Naive thymus-derived CD8-positive, alpha-beta T cell (primary cell): ENCODE measurements at regions not wholly inside any gene's neighbourhood (a gene's known extent, or its start where the extent isn't known, plus 50 kb on each side); places are given as distances from the start of the nearest gene placed in this dataset.

Experiments used
- ATAC-seq, 2 donors: fragments of 150-1000 bp; cut with Tn5 transposase in 1 of 2; sonication (Bioruptor Pico), chemical (Tn5 transposase) in 1 of 2; 1 replicate in 1 of 2; 2 replicates in 1 of 2; pipeline ENCODE4 v1.10.0; 2021; ENCODE audit warnings: mild to moderate bottlenecking in 2 of 2, moderate library complexity in 2 of 2
- POLR2A ChIA-PET: fragments of 350-600 bp; sonication (Branson Sonifier 250); formaldehyde crosslinking; loops from one replicate; lab custom pipeline; 2021; ENCODE audit warnings: antibody characterized with exemption; lab: Charles Lee
- DNase-seq, 10 donors: peaks; one replicate each; pipeline versions ENCODE4 v3.0.0 to v3.0.0-alpha.2; 2020 to 2022
- H3K27ac Mint-ChIP-seq, 10 donors: one replicate each; pipeline ENCODE4 v1.8.0; 2020 to 2022; ENCODE audit warnings: mild to moderate bottlenecking in 10 of 10, mixed read lengths in 10 of 10, moderate library complexity in 4 of 10, inconsistent platforms in 1 of 10
- H3K27me3 Mint-ChIP-seq, 5 donors: one replicate each; pipeline ENCODE4 v1.8.0; 2021 to 2022; ENCODE audit warnings: mixed read lengths in 5 of 5
- H3K36me3 Mint-ChIP-seq, 3 donors: one replicate each; pipeline ENCODE4 v1.8.0; 2020 to 2022; ENCODE audit warnings: mixed read lengths in 3 of 3, mild to moderate bottlenecking in 2 of 3, inconsistent platforms in 1 of 3
- H3K4me1 Mint-ChIP-seq, 4 donors: one replicate each; pipeline ENCODE4 v1.8.0; 2021 to 2022; ENCODE audit warnings: mixed read lengths in 4 of 4
- H3K4me3 Mint-ChIP-seq, 10 donors: one replicate each; pipeline ENCODE4 v1.8.0; 2020 to 2022; ENCODE audit warnings: mild to moderate bottlenecking in 10 of 10, mixed read lengths in 10 of 10, moderate library complexity in 6 of 10, inconsistent platforms in 1 of 10
- H3K9me3 Mint-ChIP-seq, 9 donors: one replicate each; pipeline ENCODE4 v1.8.0; 2020 to 2022; ENCODE audit warnings: mixed read lengths in 9 of 9, mild to moderate bottlenecking in 3 of 9, inconsistent platforms in 1 of 9, moderate library complexity in 1 of 9

- Mint-ChIP-seq H3K27ac (no peak overlapping the region), H3K4me3 (no peak overlapping the region), H3K9me3 (no peaks in the 10 kb centered on the region), H3K4me1 (no peaks in the 10 kb centered on the region), H3K36me3 (no peaks in the 10 kb centered on the region), H3K27me3 (peaks cover 0 to 13% (median 1%) of the 10 kb centered on the region in 5 donors)
- POLR2A ChIA-PET: no interaction called here
- ATAC-seq: no peak
- no peak for DNase-seq
These were observed 171.6 kb downstream of the MBD2 start for GRCh38 chr18:54052732-54053429.

GRCh38 chr18:54052259-54052658 lies 172.2 kb downstream of the MBD2 start:
- ATAC-seq (no peak), DNase-seq (no peak)
- Mint-ChIP-seq H3K36me3 (no peaks in the 10 kb centered on the region), H3K27me3 (peaks cover 0 to 13% (median 0%) of the 10 kb centered on the region in 5 donors), H3K9me3 (no peaks in the 10 kb centered on the region), H3K4me1 (no peaks in the 10 kb centered on the region), H3K4me3 (no peak overlapping the region), H3K27ac (no peak overlapping the region)
- POLR2A ChIA-PET: no interaction called here

- no peaks in the 10 kb centered on the region for H3K36me3 Mint-ChIP-seq
- H3K27ac Mint-ChIP-seq: no peak overlapping the region
- no peaks in the 10 kb centered on the region for H3K9me3 Mint-ChIP-seq
- POLR2A ChIA-PET: no interaction called here
- no peak for ATAC-seq
- no peaks in the 10 kb centered on the region for H3K4me1 Mint-ChIP-seq
- DNase-seq: no peak
- H3K4me3 Mint-ChIP-seq: no peak overlapping the region
- H3K27me3 Mint-ChIP-seq: peaks cover 0 to 9% (median 4%) of the 10 kb centered on the region in 5 donors
These were observed 180.8 kb downstream of the MBD2 start for GRCh38 chr18:54043484-54044251.

- peaks cover 3 to 21% (median 10%) of the 10 kb centered on the region in 5 donors for H3K27me3 Mint-ChIP-seq
- H3K4me3 Mint-ChIP-seq: no peak overlapping the region
- H3K9me3 Mint-ChIP-seq: no peaks in the 10 kb centered on the region
- DNase-seq (no peak), ATAC-seq (no peak)
- POLR2A ChIA-PET: no interaction called here
- no peak overlapping the region for H3K27ac Mint-ChIP-seq
- no peaks in the 10 kb centered on the region for H3K36me3 Mint-ChIP-seq
- no peaks in the 10 kb centered on the region for H3K4me1 Mint-ChIP-seq
These were observed 188.5 kb downstream of the MBD2 start for GRCh38 chr18:54035927-54036326.

- no peak overlapping the region for H3K4me3 Mint-ChIP-seq
- POLR2A ChIA-PET: no interaction called here
- no peak for DNase-seq
- no peaks in the 10 kb centered on the region for H3K36me3 Mint-ChIP-seq
- no peak overlapping the region for H3K27ac Mint-ChIP-seq
- no peaks in the 10 kb centered on the region for H3K4me1 Mint-ChIP-seq
- peaks cover 3 to 23% (median 7%) of the 10 kb centered on the region in 5 donors for H3K27me3 Mint-ChIP-seq
- ATAC-seq: no peak
- no peaks in the 10 kb centered on the region for H3K9me3 Mint-ChIP-seq
These were observed 191.4 kb downstream of the MBD2 start for GRCh38 chr18:54033052-54033451.

GRCh38 chr18:54032412-54032811 lies 192.1 kb downstream of the MBD2 start:
- DNase-seq (no peak), ATAC-seq (no peak)
- POLR2A ChIA-PET: no interaction called here
- Mint-ChIP-seq H3K9me3 (no peaks in the 10 kb centered on the region), H3K27me3 (peaks cover 3 to 23% (median 7%) of the 10 kb centered on the region in 5 donors), H3K4me1 (no peaks in the 10 kb centered on the region), H3K4me3 (no peak overlapping the region), H3K36me3 (no peaks in the 10 kb centered on the region), H3K27ac (no peak overlapping the region)

- no peak overlapping the region for H3K27ac Mint-ChIP-seq
- peaks cover 0 to 23% (median 7%) of the 10 kb centered on the region in 5 donors for H3K27me3 Mint-ChIP-seq
- H3K4me1 Mint-ChIP-seq: no peaks in the 10 kb centered on the region
- no peaks in the 10 kb centered on the region for H3K9me3 Mint-ChIP-seq
- POLR2A ChIA-PET: no interaction called here
- DNase-seq: no peak
- H3K4me3 Mint-ChIP-seq: no peak overlapping the region
- no peaks in the 10 kb centered on the region for H3K36me3 Mint-ChIP-seq
- ATAC-seq: no peak
These were observed 193.2 kb downstream of the MBD2 start for GRCh38 chr18:54031243-54031642.

GRCh38 chr18:54030434-54030833 lies 194.0 kb downstream of the MBD2 start:
- ATAC-seq: no peak
- POLR2A ChIA-PET: no interaction called here
- H3K36me3 Mint-ChIP-seq: no peaks in the 10 kb centered on the region

GRCh38 chr18:54023471-54023870 lies 201.0 kb downstream of the MBD2 start:
- H3K9me3 Mint-ChIP-seq: peaks cover 0 to 2% (median 0%) of the 10 kb centered on the region in 9 donors
- H3K36me3 Mint-ChIP-seq: no peaks in the 10 kb centered on the region
- no peaks in the 10 kb centered on the region for H3K4me1 Mint-ChIP-seq
- H3K27me3 Mint-ChIP-seq: peaks cover 0 to 7% (median 1%) of the 10 kb centered on the region in 5 donors
- no peak overlapping the region for H3K4me3 Mint-ChIP-seq
- H3K27ac Mint-ChIP-seq: no peak overlapping the region
- ATAC-seq (no peak), DNase-seq (no peak)
- POLR2A ChIA-PET: no interaction called here

More at GRCh38 chr18:54030434-54030833, 194.0 kb downstream of the MBD2 start:
- no peak for DNase-seq
- Mint-ChIP-seq H3K4me3 (no peak overlapping the region), H3K4me1 (no peaks in the 10 kb centered on the region), H3K27ac (no peak overlapping the region), H3K9me3 (peaks cover 0 to 2% (median 0%) of the 10 kb centered on the region in 9 donors), H3K27me3 (peaks cover 0 to 23% (median 7%) of the 10 kb centered on the region in 5 donors)

- H3K9me3 Mint-ChIP-seq: peaks cover 0 to 2% (median 0%) of the 10 kb centered on the region in 9 donors
- H3K4me1 Mint-ChIP-seq: no peaks in the 10 kb centered on the region
- ATAC-seq (no peak), DNase-seq (no peak)
- no peak overlapping the region for H3K4me3 Mint-ChIP-seq
- H3K27me3 Mint-ChIP-seq: peaks cover 0 to 18% (median 5%) of the 10 kb centered on the region in 5 donors
- POLR2A ChIA-PET: no interaction called here
- no peak overlapping the region for H3K27ac Mint-ChIP-seq
- no peaks in the 10 kb centered on the region for H3K36me3 Mint-ChIP-seq
These were observed 203.5 kb downstream of the MBD2 start for GRCh38 chr18:54020966-54021365.

- Mint-ChIP-seq H3K27ac (no peak overlapping the region), H3K27me3 (peaks cover 0 to 19% (median 2%) of the 10 kb centered on the region in 5 donors), H3K9me3 (no peaks in the 10 kb centered on the region), H3K36me3 (no peaks in the 10 kb centered on the region), H3K4me3 (no peak overlapping the region), H3K4me1 (no peaks in the 10 kb centered on the region)
- POLR2A ChIA-PET: no interaction called here
- DNase-seq (no peak), ATAC-seq (no peak)
These were observed 204.2 kb downstream of the MBD2 start for GRCh38 chr18:54020156-54020745.

GRCh38 chr18:54019641-54020040 lies 204.8 kb downstream of the MBD2 start:
- POLR2A ChIA-PET: no interaction called here
- Mint-ChIP-seq H3K36me3 (no peaks in the 10 kb centered on the region), H3K9me3 (no peaks in the 10 kb centered on the region), H3K4me3 (no peak overlapping the region), H3K27ac (no peak overlapping the region), H3K27me3 (peaks cover 0 to 19% (median 2%) of the 10 kb centered on the region in 5 donors), H3K4me1 (no peaks in the 10 kb centered on the region)
- no peak for DNase-seq
- ATAC-seq: no peak

- Mint-ChIP-seq H3K9me3 (peaks cover 0 to 4% (median 0%) of the 10 kb centered on the region in 9 donors), H3K4me1 (no peaks in the 10 kb centered on the region), H3K27ac (no peak overlapping the region), H3K27me3 (peaks cover 0 to 19% (median 1%) of the 10 kb centered on the region in 5 donors), H3K4me3 (no peak overlapping the region), H3K36me3 (no peaks in the 10 kb centered on the region)
- DNase-seq (no peak), ATAC-seq (no peak)
- POLR2A ChIA-PET: no interaction called here
These were observed 211.0 kb downstream of the MBD2 start for GRCh38 chr18:54013452-54013851.
